Epithelial cell of proximal tubule (primary cell): ENCODE measurements at regions not wholly inside any gene's neighbourhood (a gene's known extent, or its start where the extent isn't known, plus 50 kb on each side); places are given as distances from the start of the nearest gene placed in this dataset.

Experiments
- DNase-seq: peaks from one replicate; pipeline ENCODE4 v3.0.0-alpha.2; 2011; ENCODE audit warnings: low read depth
- H3K4me3 ChIP-seq: 2 replicates; pipeline ENCODE4 v1.5.1; 2011; ENCODE audit warnings: low read depth, mild to moderate bottlenecking, low read length
- CTCF ChIP-seq: conservative IDR thresholded peaks from 2 replicates; pipeline ENCODE4 v1.5.1; 2012; ENCODE audit warnings: low read depth, mild to moderate bottlenecking, low read length

DNA sequence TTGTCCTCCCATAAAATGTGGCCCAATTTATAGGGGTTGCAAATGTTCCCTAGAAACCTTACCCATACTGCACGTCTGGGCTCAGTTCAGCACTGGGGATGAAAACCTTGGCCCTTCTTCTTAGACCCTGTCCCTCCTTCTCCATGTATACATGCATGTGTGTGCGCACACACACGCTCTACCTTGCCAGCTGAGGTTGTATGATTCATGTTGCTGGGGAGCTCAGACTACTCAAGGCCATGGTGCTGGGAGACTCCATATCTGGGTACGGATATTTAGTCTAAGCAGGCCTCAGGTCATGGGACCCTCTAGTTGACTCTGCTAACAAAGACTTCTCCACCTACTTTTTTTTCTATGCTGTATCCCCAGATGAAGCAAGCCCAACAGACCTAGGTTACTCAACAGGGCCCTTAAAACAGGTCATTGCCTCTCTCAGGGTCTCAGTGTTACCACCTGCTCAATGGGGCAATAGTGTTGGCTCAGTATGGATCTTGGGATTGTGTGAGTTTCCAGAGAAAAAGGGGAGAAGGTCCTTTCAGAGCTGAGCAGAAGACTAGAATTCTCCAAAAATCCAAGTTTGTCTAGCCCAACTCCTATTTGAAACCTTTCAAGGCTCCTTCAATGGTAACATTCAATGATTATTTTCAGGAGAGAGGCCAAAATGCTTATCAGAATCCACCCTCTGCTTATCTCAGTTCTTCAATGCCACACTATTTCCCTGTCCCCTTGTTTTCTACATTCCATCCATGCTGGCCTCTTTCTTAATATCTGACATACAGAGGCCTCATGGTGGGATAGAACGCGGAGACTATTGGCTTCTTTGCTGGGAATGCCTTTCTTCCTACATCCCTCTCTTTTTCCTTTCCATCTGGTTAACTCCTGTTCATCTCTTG lies 123.6 kb upstream of the PITX1 start:
- no peak for DNase-seq
- no peak overlapping the region for H3K4me3 ChIP-seq
- no peak for TF ChIP-seq CTCF

- H3K4me3 ChIP-seq: no peak overlapping the region
- DNase-seq: no peak
- no peak for TF ChIP-seq CTCF
These were observed 122.8 kb upstream of the PITX1 start for GRCh38 chr5:135156715-135157404.

DNA sequence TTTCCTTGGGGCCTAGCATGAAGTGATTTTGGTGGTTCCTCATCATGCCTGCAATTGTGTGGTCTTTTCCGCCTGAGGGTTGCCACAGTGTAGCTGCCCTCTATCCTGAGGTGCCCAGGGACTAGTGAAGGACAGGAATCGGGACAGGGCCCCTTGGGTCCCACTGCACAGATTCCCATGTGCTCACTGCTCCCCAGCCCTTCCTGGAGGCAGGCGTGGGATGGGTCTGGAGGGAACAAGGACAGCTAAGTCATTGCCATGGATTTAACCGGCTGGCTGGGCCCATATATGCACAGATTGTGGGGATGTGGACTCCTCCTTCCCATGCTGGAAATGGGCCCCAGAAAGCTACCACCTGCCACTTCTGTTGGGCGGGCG lies 122.3 kb upstream of the PITX1 start:
- TF ChIP-seq CTCF: no peak
- H3K4me3 ChIP-seq: no peak overlapping the region
- no peak for DNase-seq

DNA sequence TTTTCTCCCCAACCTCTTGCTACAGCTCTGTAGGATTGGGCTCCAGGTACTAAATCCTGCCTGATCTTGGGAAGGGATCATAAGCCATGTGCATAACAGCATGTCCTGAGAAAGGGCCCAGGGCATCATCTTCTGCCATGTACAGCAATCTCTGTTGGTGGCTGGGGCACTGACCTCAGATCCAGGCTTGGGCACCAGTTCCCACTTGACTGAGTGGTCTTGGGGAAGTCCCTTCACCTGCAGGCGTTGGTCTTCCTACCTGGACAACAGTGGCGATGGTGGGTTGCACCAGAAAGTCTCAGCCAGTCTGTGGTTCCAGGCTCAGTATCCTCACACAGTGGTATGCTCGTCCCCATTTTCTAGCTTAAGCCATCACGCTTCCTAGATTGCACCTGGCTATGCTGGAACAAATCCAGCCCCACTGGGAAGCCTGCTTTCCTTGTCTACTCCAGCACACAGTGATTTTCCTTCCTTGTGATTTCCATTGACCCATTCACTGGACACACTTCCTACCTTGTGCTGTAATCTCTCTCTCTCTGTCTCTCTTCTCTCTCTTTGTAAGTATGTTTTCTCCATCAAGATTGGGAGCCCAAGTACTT lies 121.7 kb upstream of the PITX1 start:
- no peak for TF ChIP-seq CTCF
- H3K4me3 ChIP-seq: no peak overlapping the region
- DNase-seq: no peak

DNA sequence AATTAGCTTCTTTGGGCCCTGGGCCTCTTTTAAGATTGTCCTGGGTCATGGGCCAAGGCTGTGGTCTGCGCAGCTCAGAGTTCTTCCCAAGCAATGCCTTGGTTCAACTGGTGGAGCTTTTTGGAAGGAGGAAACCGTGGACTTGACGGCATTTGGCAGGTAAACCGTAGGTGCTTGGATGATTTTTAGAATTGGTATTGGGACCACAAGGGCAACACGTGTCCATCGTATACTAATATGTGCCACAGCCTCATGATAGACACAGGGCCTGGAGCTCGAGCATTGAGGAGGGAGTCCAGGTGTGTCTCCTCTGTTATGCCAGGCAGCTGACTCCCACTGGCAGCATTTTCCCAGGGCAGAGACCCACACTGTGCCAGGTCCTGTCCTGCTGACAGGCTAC lies 120.9 kb upstream of the PITX1 start:
- H3K4me3 ChIP-seq: no peak overlapping the region
- DNase-seq: no peak
- TF ChIP-seq CTCF: no peak

- no peak overlapping the region for H3K4me3 ChIP-seq
- TF ChIP-seq CTCF: no peak
- no peak for DNase-seq
These were observed 120.2 kb upstream of the PITX1 start for GRCh38 chr5:135154197-135154596.

DNA sequence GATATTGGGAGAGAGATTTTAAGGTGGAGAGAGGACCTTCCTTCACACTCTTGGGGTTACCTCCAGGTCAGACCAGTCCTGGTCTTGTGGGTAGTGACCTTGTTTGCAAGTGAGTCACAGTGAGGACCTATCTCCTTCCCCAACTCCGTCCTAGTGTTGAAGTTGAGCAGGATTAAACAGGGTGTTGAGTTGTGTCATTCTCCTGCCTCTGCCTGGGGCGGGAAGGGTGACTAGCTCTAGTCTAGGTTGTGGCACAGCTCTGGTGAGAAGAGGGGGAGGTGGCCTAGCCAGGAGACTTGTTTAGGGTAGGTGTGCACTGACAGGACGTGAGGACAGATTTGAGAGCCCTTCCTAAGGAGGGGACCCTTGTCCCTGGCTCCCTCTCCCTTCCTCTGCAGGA lies 119.6 kb upstream of the PITX1 start:
- no peak for DNase-seq
- H3K4me3 ChIP-seq: no peak overlapping the region

More for the DNA sequence above, 119.6 kb upstream of the PITX1 start:
- no peak for TF ChIP-seq CTCF
